ENCODE measurements at regions not wholly inside any gene's neighbourhood (a gene's known extent, or its start where the extent isn't known, plus 50 kb on each side); places are given as distances from the start of the nearest gene placed in this dataset.

DNA sequence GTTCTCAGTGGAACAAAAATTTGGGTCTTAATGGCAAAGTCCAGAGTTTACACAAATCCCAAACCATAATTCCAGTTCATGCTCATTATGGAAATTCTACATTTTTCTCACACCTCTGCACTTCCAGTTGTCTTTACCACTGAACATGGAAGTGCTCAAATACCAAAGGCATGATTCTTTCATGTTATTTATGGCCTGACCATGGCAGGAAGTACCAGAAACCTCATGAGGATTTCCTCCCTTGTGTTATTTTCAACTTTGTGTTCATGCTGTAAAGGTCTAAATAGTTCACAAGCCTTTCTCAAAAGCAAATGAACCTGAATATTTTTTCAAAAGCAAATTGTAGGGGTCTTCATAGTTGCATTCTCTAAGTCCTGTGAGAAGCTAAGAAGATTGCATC, 82.0 kb upstream of the ITGA1 start:
- TF ChIP-seq POLR2A (IDR thresholded peaks at IDR 0.05) (no peak), EP300 (IDR thresholded peaks at IDR 0.05) (no peak)
- TF ChIP-seq, protein P1, sequence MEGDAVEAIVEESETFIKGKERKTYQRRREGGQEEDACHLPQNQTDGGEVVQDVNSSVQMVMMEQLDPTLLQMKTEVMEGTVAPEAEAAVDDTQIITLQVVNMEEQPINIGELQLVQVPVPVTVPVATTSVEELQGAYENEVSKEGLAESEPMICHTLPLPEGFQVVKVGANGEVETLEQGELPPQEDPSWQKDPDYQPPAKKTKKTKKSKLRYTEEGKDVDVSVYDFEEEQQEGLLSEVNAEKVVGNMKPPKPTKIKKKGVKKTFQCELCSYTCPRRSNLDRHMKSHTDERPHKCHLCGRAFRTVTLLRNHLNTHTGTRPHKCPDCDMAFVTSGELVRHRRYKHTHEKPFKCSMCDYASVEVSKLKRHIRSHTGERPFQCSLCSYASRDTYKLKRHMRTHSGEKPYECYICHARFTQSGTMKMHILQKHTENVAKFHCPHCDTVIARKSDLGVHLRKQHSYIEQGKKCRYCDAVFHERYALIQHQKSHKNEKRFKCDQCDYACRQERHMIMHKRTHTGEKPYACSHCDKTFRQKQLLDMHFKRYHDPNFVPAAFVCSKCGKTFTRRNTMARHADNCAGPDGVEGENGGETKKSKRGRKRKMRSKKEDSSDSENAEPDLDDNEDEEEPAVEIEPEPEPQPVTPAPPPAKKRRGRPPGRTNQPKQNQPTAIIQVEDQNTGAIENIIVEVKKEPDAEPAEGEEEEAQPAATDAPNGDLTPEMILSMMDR (IDR thresholded peaks at IDR 0.05) = no peak
- no peaks in the 10 kb centered on the region for H3K27me3 ChIP-seq
- H3K9me3 ChIP-seq = no peaks in the 10 kb centered on the region
- H3K36me3 ChIP-seq = no peaks in the 10 kb centered on the region
- H3K4me3 ChIP-seq = no peak overlapping the region
- no peak for DNase-seq (ENCODE audit: low spot score in 2 of 2)
- peaks cover 0 to 16% (median 0%) of the 10 kb centered on the region in 4 donors for H3K4me1 ChIP-seq
- no peak overlapping the region for H3K27ac ChIP-seq

DNA sequence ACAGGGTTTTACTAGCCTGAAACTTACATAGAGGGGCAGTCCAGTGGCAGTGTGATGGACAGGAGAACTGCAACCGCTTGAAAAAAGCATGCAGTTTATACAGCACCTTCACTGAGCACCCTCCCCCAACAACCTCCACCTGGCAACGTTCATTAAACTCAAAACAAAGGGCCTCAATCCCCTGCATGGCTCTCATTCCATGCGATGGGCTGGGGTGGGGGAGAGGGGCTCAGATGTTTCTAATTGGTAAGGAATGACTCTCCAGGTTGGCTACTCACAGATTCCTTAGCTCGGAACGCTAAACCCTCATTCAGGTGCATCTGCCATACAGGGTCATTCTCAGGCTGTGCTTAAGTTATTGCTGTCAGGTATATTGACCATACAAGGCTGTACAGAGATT, 80.9 kb upstream of the ITGA1 start:
- H3K4me1 ChIP-seq = peaks cover 0 to 20% (median 2%) of the 10 kb centered on the region in 4 donors
- H3K9me3 ChIP-seq = no peaks in the 10 kb centered on the region
- 78 to 79% methylated on average over 5 of the region's 5 CpGs for WGBS, 2 donors
- H3K27me3 ChIP-seq = no peaks in the 10 kb centered on the region
- no peak for DNase-seq (ENCODE audit: low spot score in 2 of 2)
- H3K27ac ChIP-seq = no peak overlapping the region
- H3K4me3 ChIP-seq = no peak overlapping the region
- no peaks in the 10 kb centered on the region for H3K36me3 ChIP-seq
- TF ChIP-seq EP300 (IDR thresholded peaks at IDR 0.05) (no peak), POLR2A (IDR thresholded peaks at IDR 0.05) (no peak)
- TF ChIP-seq, protein P1 (IDR thresholded peaks at IDR 0.05) = no peak

DNA sequence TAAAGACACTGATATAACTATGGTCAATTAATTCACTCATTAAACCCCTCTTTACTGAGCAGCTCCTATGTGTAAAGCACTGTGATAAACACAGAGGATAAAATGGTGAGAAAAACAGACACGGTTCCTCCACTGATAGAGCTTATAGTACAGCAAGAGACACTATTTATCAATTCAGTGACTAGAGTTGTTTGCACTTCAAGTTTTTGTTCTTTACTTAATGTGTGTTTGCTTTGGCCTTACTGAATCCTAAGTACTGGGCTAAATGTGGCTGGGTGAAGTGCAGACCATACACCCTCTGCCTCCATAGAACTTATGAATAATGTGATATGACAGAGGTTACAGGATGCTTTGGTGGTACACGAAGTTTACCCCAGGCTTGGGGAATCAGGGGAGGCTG, 80.1 kb upstream of the ITGA1 start:
- Histone ChIP-seq H3K4me3 (no peak overlapping the region), H3K36me3 (no peaks in the 10 kb centered on the region), H3K27me3 (no peaks in the 10 kb centered on the region), H3K4me1 (peaks cover 0 to 20% (median 2%) of the 10 kb centered on the region in 4 donors), H3K9me3 (no peaks in the 10 kb centered on the region), H3K27ac (no peak overlapping the region)
- TF ChIP-seq EP300 (IDR thresholded peaks at IDR 0.05) = no peak
- TF ChIP-seq POLR2A (IDR thresholded peaks at IDR 0.05) = no peak
- TF ChIP-seq, protein P1 (IDR thresholded peaks at IDR 0.05) = no peak
- WGBS, 2 donors = 60 to 74% methylated on average over 2 of the region's 2 CpGs
- DNase-seq (ENCODE audit: low spot score in 2 of 2) = no peak

DNA sequence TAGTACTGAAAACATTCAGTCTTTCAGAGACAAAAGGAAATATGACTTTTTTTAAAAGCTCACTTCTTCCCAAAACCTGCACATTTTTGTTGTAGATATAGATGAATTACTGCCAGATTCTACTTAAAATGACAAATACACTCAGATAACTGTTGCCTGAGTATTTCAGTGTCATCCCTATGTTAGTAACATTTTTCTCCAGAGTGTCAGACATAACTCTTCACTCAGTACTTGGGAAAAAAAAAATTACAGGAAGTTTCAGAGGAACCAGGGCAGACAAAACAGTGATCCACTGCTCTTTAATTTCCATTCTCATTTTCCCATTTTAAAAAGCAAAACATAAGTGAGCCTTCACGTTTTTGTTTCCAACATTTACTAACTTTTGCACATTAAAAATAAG, 79.3 kb upstream of the ITGA1 start:
- no peak overlapping the region for H3K4me3 ChIP-seq
- H3K36me3 ChIP-seq = no peaks in the 10 kb centered on the region
- H3K4me1 ChIP-seq = peaks cover 0 to 20% (median 2%) of the 10 kb centered on the region in 4 donors
- TF ChIP-seq EP300 (IDR thresholded peaks at IDR 0.05) (no peak), POLR2A (IDR thresholded peaks at IDR 0.05) (no peak)
- TF ChIP-seq, protein P1 (IDR thresholded peaks at IDR 0.05) = no peak
- H3K27ac ChIP-seq = no peak overlapping the region
- DNase-seq (ENCODE audit: low spot score in 2 of 2) = no peak
- no peaks in the 10 kb centered on the region for H3K9me3 ChIP-seq
- no peaks in the 10 kb centered on the region for H3K27me3 ChIP-seq
- 15 to 24% methylated on average over 1 of the region's 1 CpG for WGBS, 2 donors

DNA sequence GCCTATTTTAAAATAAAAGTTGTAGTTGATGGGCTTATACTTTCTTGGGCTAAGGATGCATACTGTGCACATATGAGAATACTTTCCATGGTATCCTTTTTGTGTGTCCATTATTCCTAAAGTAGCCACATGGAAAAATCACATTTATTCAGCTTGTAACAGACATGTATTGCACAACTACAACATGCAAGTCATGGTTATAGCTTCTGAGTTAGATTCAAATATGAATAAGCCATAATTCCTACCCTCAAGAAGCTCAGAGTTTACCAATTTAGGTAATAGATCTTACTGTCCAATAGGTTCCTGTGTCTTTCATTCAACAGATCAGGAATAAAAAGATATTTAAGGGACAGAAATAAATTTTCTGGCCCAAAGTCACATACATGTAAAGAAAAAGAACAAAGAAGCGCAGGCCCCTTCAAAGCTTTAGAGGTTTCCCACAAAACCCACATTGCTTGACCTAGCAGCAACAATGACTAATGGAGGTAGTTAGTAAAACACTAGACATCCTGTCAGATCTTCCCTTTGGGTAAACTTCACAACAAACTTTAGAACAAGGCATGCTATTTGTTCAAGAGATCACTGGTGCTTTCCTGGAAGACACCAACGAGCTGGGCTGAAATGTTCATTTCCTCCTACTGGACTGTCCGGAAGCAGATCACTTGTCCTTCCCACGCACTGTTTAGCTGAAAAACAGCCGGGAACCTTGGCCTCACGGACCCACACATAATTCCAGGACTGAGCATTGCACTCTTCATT, 78.4 kb upstream of the ITGA1 start:
- H3K9me3 ChIP-seq = no peaks in the 10 kb centered on the region
- DNase-seq (ENCODE audit: low spot score in 2 of 2) = no peak
- no peak overlapping the region for H3K4me3 ChIP-seq
- H3K27ac ChIP-seq = peak overlapping the region in 1 of 4 donors; percentile 5
- H3K36me3 ChIP-seq = no peaks in the 10 kb centered on the region
- 34 to 37% methylated on average over 6 of the region's 6 CpGs for WGBS, 2 donors
- TF ChIP-seq EP300 (IDR thresholded peaks at IDR 0.05) = no peak
- no peak for TF ChIP-seq POLR2A (IDR thresholded peaks at IDR 0.05)
- TF ChIP-seq, protein P1 (IDR thresholded peaks at IDR 0.05) = no peak
- peaks cover 0 to 20% (median 2%) of the 10 kb centered on the region in 4 donors for H3K4me1 ChIP-seq
- no peaks in the 10 kb centered on the region for H3K27me3 ChIP-seq
